CD14-positive monocyte (primary cell): ENCODE measurements at regions not wholly inside any gene's neighbourhood (a gene's known extent, or its start where the extent isn't known, plus 50 kb on each side); places are given as distances from the start of the nearest gene placed in this dataset.

Source experiments
- DNase-seq, 3 donors: peaks; one replicate each; pipeline ENCODE4 v3.0.0-alpha.2; 2011 to 2022
- H2AFZ ChIP-seq: 2 replicates; pipeline ENCODE4 v1.6.0; 2012; ENCODE audit warnings: mild to moderate bottlenecking, low read depth, low read length, inconsistent platforms; ENCODE audit not compliant: insufficient read depth, poor library complexity, severe bottlenecking
- H3K27ac ChIP-seq, 2 donors: 1 replicate in 1 of 2; 2 replicates in 1 of 2; pipeline ENCODE4 v1.5.1; 2012 to 2013; ENCODE audit warnings: low read length in 2 of 2, control low read depth in 1 of 2, inconsistent platforms in 1 of 2, low read depth in 1 of 2, mild to moderate bottlenecking in 1 of 2
- H3K27me3 ChIP-seq, 2 donors: one replicate each; pipeline versions ENCODE4 v1.6.0 to v1.6.1; 2011 to 2013; ENCODE audit warnings: low read length in 2 of 2; ENCODE audit not compliant: control insufficient read depth in 2 of 2, insufficient read depth in 2 of 2
- H3K36me3 ChIP-seq, 2 donors: replicated peaks in 1 of 2; 1 replicate in 1 of 2; 2 replicates in 1 of 2; pipeline versions ENCODE4 v1.5.1 to v1.6.1; 2012 to 2013; ENCODE audit warnings: low read length in 2 of 2, control low read depth in 1 of 2, inconsistent platforms in 1 of 2, mild to moderate bottlenecking in 1 of 2; ENCODE audit not compliant: insufficient read depth in 2 of 2, control insufficient read depth in 1 of 2
- H3K4me1 ChIP-seq, 2 donors: 1 replicate in 1 of 2; 2 replicates in 1 of 2; pipeline versions ENCODE4 v1.5.1 to v1.6.1; 2012 to 2013; ENCODE audit warnings: low read length in 2 of 2, control low read depth in 1 of 2, inconsistent platforms in 1 of 2, mild to moderate bottlenecking in 1 of 2, moderate library complexity in 1 of 2; ENCODE audit not compliant: insufficient read depth in 2 of 2, control insufficient read depth in 1 of 2
- H3K4me2 ChIP-seq: replicated peaks from 2 replicates; pipeline ENCODE3; 2012; ENCODE audit warnings: low read length, moderate library complexity, mild to moderate bottlenecking; ENCODE audit not compliant: poor library complexity, severe bottlenecking; ENCODE audit errors: extremely low read depth
- H3K4me3 ChIP-seq, 3 experiments: fragments of 200-600 bp in 1 of 3; sonication (generic) in 1 of 3; replicated peaks in 1 of 3; 1 replicate in 2 of 3; 2 replicates in 1 of 3; pipeline ENCODE4 v1.5.1; 2011 to 2013; ENCODE audit warnings: low read length in 3 of 3, mild to moderate bottlenecking in 3 of 3, control low read depth in 2 of 3, low read depth in 2 of 3, inconsistent platforms in 1 of 3, moderate library complexity in 1 of 3
- H3K79me2 ChIP-seq: 2 replicates; pipeline ENCODE4 v1.6.0; 2012; ENCODE audit warnings: mild to moderate bottlenecking, control low read depth, inconsistent platforms, low read length, moderate library complexity; ENCODE audit not compliant: insufficient read depth
- H3K9ac ChIP-seq: 2 replicates; pipeline ENCODE4 v1.6.0; 2017; ENCODE audit warnings: low read length, mild to moderate bottlenecking; ENCODE audit not compliant: insufficient read depth, poor library complexity, severe bottlenecking
- H3K9me3 ChIP-seq, 2 donors: replicated peaks in 1 of 2; 1 replicate in 1 of 2; 2 replicates in 1 of 2; pipeline versions ENCODE4 v1.5.1 to v1.6.1; 2012 to 2013; ENCODE audit warnings: low read length in 2 of 2, control low read depth in 1 of 2; ENCODE audit not compliant: control insufficient read depth in 1 of 2, insufficient read depth in 1 of 2
- H4K20me1 ChIP-seq: 2 replicates; pipeline ENCODE4 v1.6.0; 2012; ENCODE audit warnings: mild to moderate bottlenecking, low read length, control low read depth, moderate library complexity; ENCODE audit not compliant: insufficient read depth
- H3K27ac Mint-ChIP-seq, 7 donors: one replicate each; pipeline ENCODE4 v1.8.0; 2020; ENCODE audit warnings: mild to moderate bottlenecking in 7 of 7, mixed read lengths in 7 of 7, moderate library complexity in 6 of 7, inconsistent platforms in 2 of 7
- H3K27me3 Mint-ChIP-seq, 3 donors: one replicate each; pipeline ENCODE4 v1.8.0; 2021 to 2022; ENCODE audit warnings: low read depth in 3 of 3, mild to moderate bottlenecking in 3 of 3, mixed read lengths in 3 of 3, moderate library complexity in 3 of 3, inconsistent platforms in 1 of 3
- H3K36me3 Mint-ChIP-seq, 2 donors: one replicate each; pipeline ENCODE4 v1.8.0; 2020; ENCODE audit warnings: mixed read lengths in 2 of 2, inconsistent platforms in 1 of 2, mild to moderate bottlenecking in 1 of 2
- H3K4me1 Mint-ChIP-seq: one replicate; pipeline ENCODE4 v1.8.0; 2020; ENCODE audit warnings: mild to moderate bottlenecking, mixed read lengths
- H3K4me3 Mint-ChIP-seq, 2 donors: one replicate each; pipeline ENCODE4 v1.8.0; 2020; ENCODE audit warnings: mild to moderate bottlenecking in 2 of 2, mixed read lengths in 2 of 2, moderate library complexity in 1 of 2
- H3K9me3 Mint-ChIP-seq, 7 donors: one replicate each; pipeline ENCODE4 v1.8.0; 2020 to 2022; ENCODE audit warnings: mixed read lengths in 7 of 7, mild to moderate bottlenecking in 6 of 7, moderate library complexity in 6 of 7, inconsistent platforms in 2 of 7
- CTCF ChIP-seq: fragments of 200-600 bp; IDR thresholded peaks from one replicate; pipeline ENCODE4 v1.8.0; 2022; ENCODE audit warnings: antibody characterized with exemption, mild to moderate bottlenecking
- WGBS: methylation state at CpG from one replicate; pipeline ENCODE4 v1.1.5; 2013; ENCODE audit warnings: missing lambda C conversion rate; ENCODE audit not compliant: insufficient coverage; 5-methylcytosine and 5-hydroxymethylcytosine counted together
- intact Hi-C, 2 donors: fragments of 100-400 bp; cut with micrococcal nuclease; formaldehyde crosslinking; loops; one replicate each; pipeline versions ENCODE4 v1.15.0 to v1.15.1; 2023

- H3K27me3 Mint-ChIP-seq, result peaks cover 0 to 2% (median 0%) of the 10 kb centered on the region in 3 donors
- H3K27ac Mint-ChIP-seq, result no peak overlapping the region
- H3K4me3 Mint-ChIP-seq, result no peak overlapping the region
- Histone ChIP-seq H3K36me3 (no peaks in the 10 kb centered on the region), H2AFZ (no peak overlapping the region), H3K4me2 (no peak overlapping the region), H3K9me3 (peaks cover 0 to 11% of the 10 kb centered on the region in 2 donors), H3K4me1 (no peaks in the 10 kb centered on the region), H4K20me1 (no peaks in the 10 kb centered on the region), H3K27me3 (no peaks in the 10 kb centered on the region), H3K9ac (no peak overlapping the region), H3K4me3 (no peak overlapping the region), H3K79me2 (no peaks in the 10 kb centered on the region), H3K27ac (no peak overlapping the region)
- TF ChIP-seq CTCF, result no peak
- WGBS, result no CpG with 5 or more reads among the region's 1 CpG
- intact Hi-C loops, result no loop called here
- DNase-seq, result no peak
- peaks cover 0 to 14% (median 4%) of the 10 kb centered on the region in 7 donors for H3K9me3 Mint-ChIP-seq
- H3K36me3 Mint-ChIP-seq, result no peaks in the 10 kb centered on the region
- no peaks in the 10 kb centered on the region for H3K4me1 Mint-ChIP-seq
Observed at GRCh38 chr3:64816355-64816754, 128.6 kb upstream of the ADAMTS9 start.

GRCh38 chr3:64815789-64816188 is 128.0 kb upstream of the ADAMTS9 start:
- Histone ChIP-seq H4K20me1 (no peaks in the 10 kb centered on the region), H3K36me3 (no peaks in the 10 kb centered on the region), H3K27me3 (no peaks in the 10 kb centered on the region), H3K4me3 (no peak overlapping the region), H3K4me1 (no peaks in the 10 kb centered on the region), H3K9me3 (peaks cover 0 to 11% of the 10 kb centered on the region in 2 donors), H3K27ac (no peak overlapping the region), H3K79me2 (no peaks in the 10 kb centered on the region), H2AFZ (no peak overlapping the region), H3K4me2 (no peak overlapping the region), H3K9ac (no peak overlapping the region)
- 86% methylated on average over 1 of the region's 4 CpGs for WGBS
- no peak for DNase-seq
- H3K36me3 Mint-ChIP-seq, result no peaks in the 10 kb centered on the region
- no peak for TF ChIP-seq CTCF
- H3K9me3 Mint-ChIP-seq, result peaks cover 0 to 17% (median 4%) of the 10 kb centered on the region in 7 donors
- no peaks in the 10 kb centered on the region for H3K4me1 Mint-ChIP-seq
- H3K27me3 Mint-ChIP-seq, result peaks cover 0 to 2% (median 0%) of the 10 kb centered on the region in 3 donors
- H3K27ac Mint-ChIP-seq, result no peak overlapping the region
- intact Hi-C loops, result no loop called here
- H3K4me3 Mint-ChIP-seq, result no peak overlapping the region
